Thyroid gland (tissue), 4 donors: ENCODE measurements at regions not wholly inside any gene's neighbourhood (a gene's known extent, or its start where the extent isn't known, plus 50 kb on each side); places are given as distances from the start of the nearest gene placed in this dataset.
"Not testable (repeated sequence)": the region's sequence is repeated elsewhere in the genome, so short reads cannot be mapped to it uniquely, and the experiment has no call there.

Experiments
- DNase-seq, 2 donors: peaks; one replicate each; pipeline ENCODE4 v3.0.0-alpha.2; 2019
- H3K27ac ChIP-seq, 3 donors: fragments of 200-600 bp; sonication (generic); 1 replicate in 2 of 3; 2 replicates in 1 of 3; pipeline ENCODE4 v1.5.1; 2016 to 2019; ENCODE audit warnings: mild to moderate bottlenecking in 1 of 3, moderate library complexity in 1 of 3
- H3K27me3 ChIP-seq: fragments of 200-600 bp; sonication (generic); one replicate; pipeline ENCODE4 v1.5.1; 2019
- H3K36me3 ChIP-seq, 2 donors: fragments of 200-600 bp; sonication (generic); one replicate each; pipeline ENCODE4 v1.5.1; 2016 to 2019
- H3K4me1 ChIP-seq, 2 donors: fragments of 200-600 bp; sonication (generic); one replicate each; pipeline ENCODE4 v1.5.1; 2017 to 2019
- H3K4me3 ChIP-seq, 3 donors: fragments of 200-600 bp; sonication (generic); replicated peaks in 1 of 3; 1 replicate in 2 of 3; 2 replicates in 1 of 3; pipeline ENCODE4 v1.5.1; 2016; ENCODE audit warnings: mild to moderate bottlenecking in 1 of 3
- H3K9me3 ChIP-seq: fragments of 200-600 bp; sonication (generic); one replicate; pipeline ENCODE4 v1.5.1; 2017
- POLR2A ChIP-seq, 2 donors: fragments of 450-650 bp; IDR thresholded peaks; one replicate each; pipeline ENCODE4 v1.6.1; 2017; ENCODE audit warnings: antibody characterized with exemption in 2 of 2, mild to moderate bottlenecking in 2 of 2, moderate library complexity in 1 of 2
- WGBS, 2 donors: methylation state at CpG; one replicate each; pipeline ENCODE4 v1.1.5; 2017; 5-methylcytosine and 5-hydroxymethylcytosine counted together
- intact Hi-C: fragments of 100-400 bp; cut with DNase I; formaldehyde crosslinking; loops from one replicate; pipeline ENCODE4 v1.15.1; 2023
- TF ChIP-seq, protein P1 (sequence below), 6 experiments: fragments of 200-600 bp in 3 of 6; fragments of 450-650 bp in 3 of 6; sonication (generic) in 3 of 6; IDR thresholded peaks; one replicate each; pipeline ENCODE4 v1.5.1; 2016 to 2019; ENCODE audit warnings: antibody characterized with exemption in 6 of 6, mild to moderate bottlenecking in 2 of 6, inconsistent platforms in 1 of 6, moderate library complexity in 1 of 6

DNA sequence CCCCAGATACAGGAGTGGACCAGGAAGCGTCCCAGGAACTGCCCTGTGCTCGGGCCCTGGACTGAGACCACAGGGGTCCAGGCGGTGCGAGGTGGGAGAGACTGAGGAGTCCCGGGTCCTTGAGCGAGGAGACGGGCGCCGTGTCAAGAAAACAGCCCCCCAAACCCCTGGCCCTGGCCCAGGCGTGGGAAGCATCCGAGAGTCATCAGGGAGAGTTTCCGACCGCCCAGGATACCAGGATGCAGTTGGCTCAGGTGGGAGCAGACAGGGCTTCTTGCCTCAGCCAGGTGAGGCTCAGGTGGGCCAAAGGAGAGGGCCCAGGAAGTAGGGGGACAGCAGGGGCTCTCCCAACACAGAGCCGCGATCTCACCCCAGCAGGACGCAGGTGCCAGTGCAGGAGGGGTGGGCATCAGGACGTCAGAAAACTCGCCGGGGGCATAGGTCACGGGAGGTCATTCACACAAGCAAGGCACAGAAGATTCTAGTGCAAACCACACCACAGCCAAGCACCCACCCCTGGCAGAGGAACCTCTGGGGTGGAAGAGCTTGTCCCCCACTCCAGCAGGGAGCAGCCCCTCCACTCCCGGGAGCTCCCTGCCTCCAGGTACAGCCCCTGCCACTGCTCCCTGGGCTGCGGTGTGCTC is 102.5 kb upstream of the EIF5 start:
- intact Hi-C loops: no loop called here
- TF ChIP-seq, protein P1, sequence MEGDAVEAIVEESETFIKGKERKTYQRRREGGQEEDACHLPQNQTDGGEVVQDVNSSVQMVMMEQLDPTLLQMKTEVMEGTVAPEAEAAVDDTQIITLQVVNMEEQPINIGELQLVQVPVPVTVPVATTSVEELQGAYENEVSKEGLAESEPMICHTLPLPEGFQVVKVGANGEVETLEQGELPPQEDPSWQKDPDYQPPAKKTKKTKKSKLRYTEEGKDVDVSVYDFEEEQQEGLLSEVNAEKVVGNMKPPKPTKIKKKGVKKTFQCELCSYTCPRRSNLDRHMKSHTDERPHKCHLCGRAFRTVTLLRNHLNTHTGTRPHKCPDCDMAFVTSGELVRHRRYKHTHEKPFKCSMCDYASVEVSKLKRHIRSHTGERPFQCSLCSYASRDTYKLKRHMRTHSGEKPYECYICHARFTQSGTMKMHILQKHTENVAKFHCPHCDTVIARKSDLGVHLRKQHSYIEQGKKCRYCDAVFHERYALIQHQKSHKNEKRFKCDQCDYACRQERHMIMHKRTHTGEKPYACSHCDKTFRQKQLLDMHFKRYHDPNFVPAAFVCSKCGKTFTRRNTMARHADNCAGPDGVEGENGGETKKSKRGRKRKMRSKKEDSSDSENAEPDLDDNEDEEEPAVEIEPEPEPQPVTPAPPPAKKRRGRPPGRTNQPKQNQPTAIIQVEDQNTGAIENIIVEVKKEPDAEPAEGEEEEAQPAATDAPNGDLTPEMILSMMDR (IDR thresholded peaks at IDR 0.05): no peak
- TF ChIP-seq POLR2A (IDR thresholded peaks at IDR 0.05): no peak
- 93 to 94% methylated on average over 20 to 22 of the region's 22 CpGs for WGBS, 2 donors

DNA sequence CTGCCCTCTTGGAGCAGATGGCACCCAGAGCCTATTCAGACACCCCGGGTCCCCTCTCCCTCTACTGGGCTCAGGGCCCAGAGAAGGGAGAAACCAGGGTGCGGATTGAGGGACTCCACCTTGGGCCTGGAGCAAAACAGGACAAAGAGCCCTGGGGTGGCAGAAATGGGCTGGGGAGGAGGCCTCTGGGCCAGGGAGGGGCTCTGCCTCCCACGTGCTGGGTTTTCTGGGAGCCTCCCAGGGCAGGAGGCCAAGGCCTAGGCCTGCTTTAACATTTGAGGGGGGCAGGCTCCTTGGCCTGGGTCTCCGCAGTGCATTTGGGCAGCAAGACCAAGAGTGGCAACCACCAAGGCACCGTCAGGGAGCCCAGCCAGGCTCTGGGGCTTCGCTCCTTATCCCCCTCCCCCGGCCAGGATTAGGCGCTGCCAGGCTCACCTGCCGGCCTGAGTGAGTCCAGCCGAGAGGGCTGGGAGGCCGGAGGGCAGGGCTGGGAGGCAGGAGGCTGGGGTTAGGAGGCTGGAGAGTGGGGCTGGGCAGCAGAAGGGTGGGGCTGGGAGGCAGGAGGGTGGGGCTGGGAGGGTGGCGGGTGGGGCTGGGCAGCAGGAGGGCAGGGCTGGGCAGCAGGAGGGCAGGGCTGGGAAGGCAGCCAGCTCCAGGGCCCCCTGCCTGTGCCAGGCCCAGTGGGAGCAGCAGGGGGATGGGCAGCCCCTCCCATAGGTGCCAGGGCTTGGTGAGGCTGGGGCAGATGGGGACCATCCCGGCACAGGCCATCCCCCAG is 101.8 kb upstream of the EIF5 start:
- H3K4me3 ChIP-seq: no peak overlapping the region
- no peak overlapping the region for H3K27ac ChIP-seq
- DNase-seq: no peak
- no peaks in the 10 kb centered on the region for H3K9me3 ChIP-seq
- 80 to 81% methylated on average over 4 to 7 of the region's 13 CpGs for WGBS, 2 donors
- no peaks in the 10 kb centered on the region for H3K36me3 ChIP-seq
- TF ChIP-seq, protein P1 (IDR thresholded peaks at IDR 0.05): no peak
- TF ChIP-seq POLR2A (IDR thresholded peaks at IDR 0.05): no peak
- intact Hi-C loops: no loop called here
- H3K4me1 ChIP-seq: no peaks in the 10 kb centered on the region
- no peaks in the 10 kb centered on the region for H3K27me3 ChIP-seq

More for the DNA sequence above, 102.5 kb upstream of the EIF5 start:
- H3K4me1 ChIP-seq: no peaks in the 10 kb centered on the region
- no peaks in the 10 kb centered on the region for H3K9me3 ChIP-seq
- H3K4me3 ChIP-seq: no peak overlapping the region
- no peaks in the 10 kb centered on the region for H3K27me3 ChIP-seq
- no peaks in the 10 kb centered on the region for H3K36me3 ChIP-seq
- no peak for DNase-seq
- no peak overlapping the region for H3K27ac ChIP-seq

DNA sequence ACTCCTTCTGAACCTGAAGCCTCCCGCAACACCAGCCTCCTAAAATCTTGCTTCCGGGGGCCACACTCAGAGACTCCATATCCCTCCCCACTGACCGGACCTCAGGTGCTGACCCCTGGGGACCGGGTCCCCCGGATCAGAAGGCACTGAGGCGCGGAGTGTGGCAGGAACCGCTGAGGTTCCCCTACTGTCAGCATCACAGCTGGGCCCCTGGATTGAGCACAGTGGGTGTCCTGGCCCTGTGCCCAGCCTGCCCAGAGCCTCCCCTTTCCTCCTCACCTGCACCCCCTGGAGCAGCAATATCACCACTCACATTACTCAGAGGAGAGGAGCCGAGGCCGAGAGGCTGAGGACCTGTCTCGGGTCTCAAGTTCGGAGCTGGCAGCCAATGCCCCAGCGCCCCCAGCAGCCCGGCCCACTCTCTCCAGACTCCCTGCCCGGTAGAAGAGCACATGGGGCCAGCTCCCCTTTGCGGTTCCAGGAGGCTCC is 101.2 kb upstream of the EIF5 start:
- TF ChIP-seq POLR2A (IDR thresholded peaks at IDR 0.05): no peak
- TF ChIP-seq, protein P1 (IDR thresholded peaks at IDR 0.05): no peak
- no peak for DNase-seq
- Histone ChIP-seq H3K27me3 (no peaks in the 10 kb centered on the region), H3K36me3 (no peaks in the 10 kb centered on the region), H3K4me1 (no peaks in the 10 kb centered on the region), H3K4me3 (no peak overlapping the region), H3K27ac (no peak overlapping the region), H3K9me3 (no peaks in the 10 kb centered on the region)
- intact Hi-C loops: no loop called here
- WGBS, 2 donors: 63 to 73% methylated on average over 8 to 16 of the region's 16 CpGs

DNA sequence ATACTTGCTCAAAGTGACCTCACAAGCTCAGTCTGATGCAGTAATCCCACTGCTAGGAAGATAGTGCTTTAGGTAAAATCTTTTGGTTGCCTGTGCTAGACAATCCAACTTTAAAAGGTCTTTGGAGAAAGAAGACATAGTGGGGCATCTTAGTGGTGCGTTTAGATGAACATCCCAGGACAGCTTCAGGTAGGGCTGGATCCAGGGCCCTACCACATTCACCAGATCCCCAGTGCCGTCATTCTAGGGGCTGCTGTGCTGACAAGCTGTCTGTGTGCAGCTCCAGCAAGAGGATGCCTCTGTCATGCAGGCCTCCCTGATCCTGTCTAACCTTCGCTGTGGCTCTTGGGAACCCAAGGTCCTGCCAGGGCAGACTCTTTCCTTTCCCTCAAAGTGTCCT is 100.7 kb upstream of the EIF5 start:
- Histone ChIP-seq H3K27ac (no peak overlapping the region), H3K4me1 (no peaks in the 10 kb centered on the region)

DNA sequence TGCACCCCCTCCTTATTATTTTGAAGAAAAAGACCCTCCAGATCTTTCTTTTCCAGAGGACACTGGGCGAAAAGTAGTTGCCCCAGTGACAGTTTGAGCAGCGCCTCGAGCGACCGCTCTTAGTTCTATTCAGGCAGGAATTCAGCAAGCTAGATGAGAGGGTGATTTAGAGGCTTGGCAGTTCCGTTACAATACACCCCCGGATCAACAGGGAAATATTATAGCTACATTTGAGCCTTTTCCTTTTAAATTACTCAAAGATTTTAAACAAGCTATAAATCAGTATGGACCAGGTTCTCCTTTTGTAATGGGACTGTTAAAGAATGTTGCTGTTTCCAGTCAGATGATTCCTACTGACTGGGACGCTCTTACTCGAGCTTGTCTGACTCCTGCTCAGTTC is 99.2 kb upstream of the EIF5 start:
- intact Hi-C loops, H3K27ac ChIP-seq, H3K36me3 ChIP-seq, H3K9me3 ChIP-seq, H3K4me3 ChIP-seq, DNase-seq, H3K4me1 ChIP-seq, H3K27me3 ChIP-seq: not testable (repeated sequence)
- 71 to 77% methylated on average over 9 of the region's 9 CpGs for WGBS, 2 donors

More for the DNA sequence above, 100.7 kb upstream of the EIF5 start:
- DNase-seq: no peak
- TF ChIP-seq, protein P1 (IDR thresholded peaks at IDR 0.05): no peak
- TF ChIP-seq POLR2A (IDR thresholded peaks at IDR 0.05): no peak
- no peaks in the 10 kb centered on the region for H3K27me3 ChIP-seq
- no peaks in the 10 kb centered on the region for H3K36me3 ChIP-seq
- H3K4me3 ChIP-seq: no peak overlapping the region
- H3K9me3 ChIP-seq: no peaks in the 10 kb centered on the region
- intact Hi-C loops: no loop called here
- WGBS, 2 donors: 100% methylated on average over 3 of the region's 3 CpGs

DNA sequence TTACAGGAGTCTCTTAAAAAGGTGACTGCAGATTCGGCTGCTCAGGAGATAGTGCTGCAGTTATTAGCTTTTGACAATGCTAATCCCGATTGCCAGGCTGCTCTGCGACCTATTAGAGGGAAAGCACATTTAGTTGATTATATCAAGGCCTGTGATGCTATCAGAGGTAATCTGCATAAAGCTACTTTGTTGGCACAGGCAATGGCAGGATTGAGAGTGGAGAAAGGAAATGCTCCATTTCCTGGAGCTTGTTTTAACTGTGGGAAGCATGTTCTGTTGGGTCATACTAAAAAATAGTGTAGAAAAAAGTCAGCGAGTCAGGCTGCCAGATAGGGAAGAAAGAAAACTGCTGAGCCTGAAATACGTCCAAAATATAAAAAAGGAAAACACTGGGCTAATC is 98.5 kb upstream of the EIF5 start:
- H3K4me3 ChIP-seq: not testable (repeated sequence)
- WGBS, 2 donors: 53 to 57% methylated on average over 5 of the region's 5 CpGs

More for the DNA sequence above, 98.5 kb upstream of the EIF5 start:
- intact Hi-C loops, DNase-seq, H3K36me3 ChIP-seq, H3K4me1 ChIP-seq, H3K27me3 ChIP-seq, H3K9me3 ChIP-seq, H3K27ac ChIP-seq: not testable (repeated sequence)
